ENCODE measurements at regions not wholly inside any gene's neighbourhood (a gene's known extent, or its start where the extent isn't known, plus 50 kb on each side); places are given as distances from the start of the nearest gene placed in this dataset.

- Histone ChIP-seq H2BK120ac (ENCODE audit: low read depth, low read length, poor library complexity, severe bottlenecking) (no peak overlapping the region), H3K79me1 (ENCODE audit: insufficient read depth, low read depth, low read length, poor library complexity, severe bottlenecking) (no peaks in the 10 kb centered on the region), H2AFZ (ENCODE audit: low read length) (no peak overlapping the region), H2BK20ac (ENCODE audit: low read depth, low read length, poor library complexity, severe bottlenecking) (no peak overlapping the region), H3K9me3 (ENCODE audit: control insufficient read depth, low read depth, low read length) (no peaks in the 10 kb centered on the region), H3K14ac (ENCODE audit: insufficient read depth, low read length) (no peak overlapping the region), H3K56ac (ENCODE audit: insufficient read length, low read depth, low read length) (no peak overlapping the region), H4K8ac (replicated peaks; ENCODE audit: insufficient read length, low read depth, low read length) (no peak overlapping the region), H3K27ac (ENCODE audit: insufficient read length, low read depth, low read length) (no peak overlapping the region), H3K9ac (ENCODE audit: extremely low read depth, insufficient read length, low read length) (no peak overlapping the region), H3K23me2 (ENCODE audit: insufficient read length, low read depth, low read length, poor library complexity, severe bottlenecking) (no peaks in the 10 kb centered on the region), H3T11ph (ENCODE audit: low read length) (no peak overlapping the region), H3K4ac (ENCODE audit: low read depth, low read length) (no peak overlapping the region), H3K4me1 (ENCODE audit: insufficient read depth, low read length) (no peaks in the 10 kb centered on the region), H2AK5ac (ENCODE audit: insufficient read length, low read length) (no peak overlapping the region), H2BK12ac (ENCODE audit: insufficient read length, low read depth, low read length) (no peak overlapping the region), H2BK5ac (ENCODE audit: insufficient read length, low read length) (no peak overlapping the region), H3K18ac (ENCODE audit: insufficient read length, low read depth, low read length) (no peak overlapping the region), H4K91ac (ENCODE audit: insufficient read length, low read depth, low read length) (no peak overlapping the region), H2BK15ac (ENCODE audit: low read depth, low read length) (no peak overlapping the region), H4K20me1 (ENCODE audit: control insufficient read depth, insufficient read depth, insufficient read length) (no peaks in the 10 kb centered on the region), H3K23ac (ENCODE audit: insufficient read length, low read depth, low read length) (no peak overlapping the region), H3K27me3 (ENCODE audit: insufficient read depth, low read length) (no peaks in the 10 kb centered on the region), H3K79me2 (ENCODE audit: insufficient read depth, low read length) (no peaks in the 10 kb centered on the region), H3K4me2 (ENCODE audit: insufficient read depth, insufficient read length, low read length) (no peak overlapping the region), H4K5ac (ENCODE audit: insufficient read length, low read depth, low read length) (no peak overlapping the region)
- Mint-ChIP-seq H3K4me1 (0 out of 4 replicates have a peak, but pooled peaks cover 0 to 5% of the 10 kb centered on the region in 2 experiments), H3K9me3 (no peaks in the 10 kb centered on the region), H3K27me3 (ENCODE audit: low read depth) (no peaks in the 10 kb centered on the region), H3K27ac (no peak overlapping the region), H3K36me3 (ENCODE audit: insufficient read depth in 1 of 3, low read depth in 3 of 3) (no peaks in the 10 kb centered on the region), H3K4me3 (no peak overlapping the region)
- no peak for TF ChIP-seq CTCF (conservative IDR thresholded peaks at IDR 0.05)
- no CpG with 5 or more reads among the region's 1 CpG for WGBS (ENCODE audit: extremely low coverage, insufficient read length, low lambda C conversion rate)
- DNase-seq = no peak
Observed at GRCh38 chr13:65857942-65858565, 1372.1 kb downstream of the PCDH9 start.
